H1 (cell line): ENCODE measurements at regions not wholly inside any gene's neighbourhood (a gene's known extent, or its start where the extent isn't known, plus 50 kb on each side); places are given as distances from the start of the nearest gene placed in this dataset.

Experiments
- CHD7 ChIP-seq: fragments of 300-600 bp; sonication (generic); IDR thresholded peaks from 2 replicates; pipeline ENCODE4 v1.7.1; 2012; ENCODE audit warnings: low read length, moderate library complexity, mild to moderate bottlenecking, inconsistent platforms; ENCODE audit not compliant: insufficient replicate concordance

GRCh38 chr22:49573109-49573765 is 254.4 kb downstream of the BRD1 start (continued):
- TF ChIP-seq CHD7: no peak
